Activated CD8-positive, alpha-beta memory T cell treated with anti-CD3 and anti-CD28 coated beads for 4 hours (primary cell): ENCODE measurements at regions not wholly inside any gene's neighbourhood (a gene's known extent, or its start where the extent isn't known, plus 50 kb on each side); places are given as distances from the start of the nearest gene placed in this dataset.

Source experiments
- DNase-seq, 2 donors: peaks; one replicate each; pipeline ENCODE4 v3.0.0-alpha.2; 2020; ENCODE audit warnings: low read depth in 2 of 2

DNA sequence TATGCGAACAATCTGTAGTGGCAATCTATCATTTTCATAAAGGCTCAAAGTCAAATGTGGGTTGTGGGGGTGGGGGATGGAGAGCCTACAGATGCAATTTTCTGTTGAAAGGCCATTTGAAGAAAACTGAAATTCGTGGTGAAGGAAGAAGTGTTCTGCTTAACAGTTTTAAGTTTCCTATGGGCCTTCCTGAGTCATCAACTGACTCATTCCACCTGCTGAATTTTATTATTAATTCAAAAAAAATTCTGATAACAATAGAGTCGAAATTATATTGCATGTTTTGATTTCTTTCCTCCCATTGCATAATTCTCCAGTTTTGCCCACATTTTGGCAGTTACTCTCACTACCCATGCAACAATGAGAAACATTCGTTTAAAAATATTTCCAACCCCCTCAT, 622.3 kb upstream of the ARID1B start:
- no peak for DNase-seq

DNA sequence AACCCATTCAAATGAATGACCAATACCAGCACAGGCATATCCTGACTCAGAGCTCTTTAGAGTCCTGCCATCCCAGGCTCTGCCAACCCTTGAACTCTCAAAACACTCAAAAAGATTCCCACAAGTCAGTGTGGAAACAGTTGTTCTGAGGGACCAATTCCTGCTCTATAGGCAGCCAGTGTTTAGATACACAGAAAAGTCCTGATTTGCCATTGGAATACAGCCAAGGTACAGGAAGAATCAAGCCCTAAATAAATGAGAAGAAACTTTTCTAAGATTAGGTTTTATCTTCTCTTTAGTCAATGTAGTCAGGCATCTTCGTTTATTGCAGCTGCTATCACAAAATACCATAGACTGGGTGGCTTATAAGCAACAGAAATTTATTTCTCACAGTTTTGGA, 626.8 kb upstream of the ARID1B start:
- no peak for DNase-seq

DNA sequence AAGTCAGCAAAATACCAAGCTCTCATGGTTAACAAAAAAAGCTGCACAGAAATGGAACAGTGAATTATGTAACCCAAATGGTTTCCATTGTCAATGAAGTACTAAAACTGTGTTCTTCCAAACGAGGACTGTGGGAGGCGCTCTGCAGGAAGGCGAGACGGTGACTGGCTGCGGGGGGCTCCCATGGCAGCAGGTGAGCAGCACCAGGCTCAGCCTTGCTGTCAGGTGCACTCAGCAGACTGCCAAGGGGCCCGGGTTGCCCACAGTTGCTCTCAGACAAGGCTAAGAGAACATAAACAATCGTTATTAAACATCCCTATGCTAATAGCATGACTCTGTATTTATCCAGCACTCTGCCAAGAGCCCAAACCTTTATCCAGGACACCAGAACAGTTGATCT, 630.3 kb upstream of the ARID1B start:
- no peak for DNase-seq

DNA sequence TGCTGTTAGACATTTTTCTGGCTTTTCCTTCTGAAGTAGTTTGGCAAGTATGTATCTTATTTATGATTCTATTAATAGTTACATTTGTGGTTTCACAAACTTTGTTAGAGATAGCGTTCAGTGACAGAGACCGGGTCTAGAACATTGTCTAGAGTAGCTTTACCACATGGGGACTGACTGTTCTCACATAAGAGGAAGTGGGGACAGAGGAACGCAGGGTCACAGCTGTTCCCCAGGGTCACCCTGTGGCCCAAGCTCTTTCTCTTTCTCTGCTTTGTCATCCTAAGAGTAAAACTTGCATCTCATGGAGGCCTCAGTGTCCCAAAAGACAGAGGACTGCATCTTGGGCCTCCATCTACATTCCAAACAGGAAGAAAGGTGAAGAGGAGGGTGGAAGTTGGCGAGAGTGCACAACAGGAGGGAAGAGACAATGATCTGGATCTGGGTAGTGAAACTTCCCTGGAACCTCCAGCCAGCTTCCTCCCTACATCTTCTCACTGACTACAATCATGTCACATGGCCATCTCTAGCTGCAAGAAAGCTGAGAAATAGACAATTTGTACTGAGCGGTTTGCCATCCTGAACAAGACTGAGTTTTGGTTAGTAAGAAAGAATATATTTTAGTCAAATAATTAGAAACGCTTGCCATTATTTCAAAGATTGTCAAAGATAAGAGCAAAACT, 645.8 kb upstream of the ARID1B start:
- DNase-seq, result no peak

DNA sequence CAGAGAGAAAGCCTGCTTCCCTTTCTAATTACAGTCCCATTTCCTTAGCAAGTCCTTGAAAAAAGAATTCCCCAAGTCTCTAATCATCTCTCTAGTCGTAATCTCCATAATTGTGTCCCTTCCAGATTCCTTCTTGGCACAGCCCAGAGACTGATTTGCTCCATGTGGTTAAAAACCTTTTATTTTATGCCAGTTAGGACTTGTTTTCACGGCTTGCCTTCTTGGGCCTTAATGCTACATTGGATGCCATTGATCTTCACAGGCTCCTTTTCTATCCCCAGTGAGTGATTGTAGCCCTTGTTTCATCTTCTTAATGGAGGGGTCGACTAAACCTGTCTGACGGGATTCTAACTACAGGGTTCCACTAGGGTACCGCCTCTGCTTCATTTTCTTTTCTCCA, 650.6 kb upstream of the ARID1B start:
- no peak for DNase-seq

DNA sequence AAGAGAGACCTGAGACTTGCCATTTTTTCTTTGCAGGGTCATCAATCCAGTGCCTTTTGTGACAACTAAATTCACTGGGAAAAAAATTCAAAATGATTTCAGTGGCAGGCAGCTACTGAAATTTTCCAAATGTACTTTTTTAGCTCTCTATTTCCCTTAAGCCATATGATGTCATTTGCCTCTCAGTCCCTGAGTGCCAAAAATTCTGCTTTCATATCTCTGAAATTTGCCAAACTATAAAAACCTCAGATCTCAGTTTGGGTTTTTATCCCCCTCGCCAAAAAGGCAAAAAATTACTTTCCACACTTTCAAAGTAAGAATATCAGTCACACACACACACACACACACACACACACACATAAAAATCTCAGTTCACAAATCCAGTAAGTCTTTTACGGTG, 651.3 kb upstream of the ARID1B start:
- DNase-seq, result no peak

DNA sequence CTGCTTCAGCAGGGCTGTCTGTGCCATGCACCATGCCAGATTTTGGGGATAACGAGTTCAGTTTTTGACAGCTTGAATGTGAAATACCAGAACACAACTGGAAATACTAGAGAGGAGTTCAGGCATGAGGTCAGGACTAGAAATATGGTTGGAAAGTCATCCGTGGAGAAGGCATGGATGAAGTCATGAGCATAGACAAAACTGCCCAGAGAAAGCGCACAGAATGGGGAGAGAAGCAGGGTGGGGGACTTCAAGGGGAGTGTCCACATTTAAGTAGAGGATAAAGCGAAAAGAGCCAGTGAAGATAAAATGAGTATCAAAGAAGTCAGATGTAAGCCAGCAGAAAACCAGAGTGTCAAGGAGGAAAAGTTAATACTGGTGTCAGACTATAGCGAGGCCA, 653.4 kb upstream of the ARID1B start:
- DNase-seq, result no peak

DNA sequence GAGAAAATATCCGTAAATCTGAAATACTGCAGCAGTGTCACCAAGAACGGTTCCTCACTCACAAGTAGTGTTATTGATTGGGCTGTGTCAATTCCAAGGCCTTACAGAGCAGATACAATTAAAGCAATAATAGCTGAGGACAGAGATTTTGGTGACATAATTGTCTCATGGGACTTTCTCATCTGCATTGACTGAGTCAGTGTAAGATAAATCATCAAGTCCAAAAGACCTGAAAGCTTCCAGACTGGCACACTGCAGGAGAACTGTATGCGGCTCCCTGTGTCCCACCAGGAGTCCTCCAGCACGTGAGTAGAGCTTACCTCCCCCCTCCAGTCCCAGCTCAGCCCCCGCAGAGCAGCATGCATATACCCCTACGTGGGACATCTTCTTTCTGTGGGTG, 655.2 kb upstream of the ARID1B start:
- DNase-seq, result no peak

DNA sequence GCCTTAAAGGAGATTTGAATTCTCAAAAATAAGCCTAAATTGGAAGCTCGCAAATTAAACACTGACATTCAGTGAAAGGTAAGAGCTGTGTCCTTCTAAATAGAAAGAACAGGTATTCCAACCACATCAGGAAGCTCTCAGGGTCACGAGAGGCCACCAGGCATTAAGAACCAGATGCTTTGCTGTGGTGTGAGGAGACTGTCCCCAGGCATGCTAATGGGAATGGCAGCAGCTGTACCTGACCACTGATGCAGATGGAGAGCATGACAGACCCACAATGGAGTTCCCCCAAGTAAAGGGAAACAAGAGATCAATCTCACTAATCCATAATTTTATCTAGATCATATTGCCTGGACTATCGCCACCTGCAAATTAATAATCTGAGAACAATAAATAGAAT, 658.9 kb upstream of the NOX3 start:
- DNase-seq, result no peak

DNA sequence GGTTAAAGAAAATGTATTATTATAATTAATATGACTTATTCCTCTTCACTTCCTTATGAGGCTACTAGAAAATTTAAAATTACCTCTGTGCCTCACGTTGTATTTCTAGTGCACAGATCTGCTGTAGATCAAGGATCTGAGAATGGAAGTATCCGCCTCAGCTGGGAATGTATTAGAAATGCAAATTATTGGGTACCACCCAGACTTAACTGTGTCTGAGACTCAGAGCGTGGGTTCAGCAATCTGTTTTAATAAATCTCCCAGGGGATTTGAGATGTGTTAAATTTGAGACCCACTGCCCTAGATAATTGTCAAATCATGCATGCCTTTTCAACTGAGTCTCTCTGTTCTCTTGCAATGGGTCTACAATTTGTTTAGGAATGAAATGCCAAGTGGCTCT, 658.0 kb upstream of the NOX3 start:
- no peak for DNase-seq

DNA sequence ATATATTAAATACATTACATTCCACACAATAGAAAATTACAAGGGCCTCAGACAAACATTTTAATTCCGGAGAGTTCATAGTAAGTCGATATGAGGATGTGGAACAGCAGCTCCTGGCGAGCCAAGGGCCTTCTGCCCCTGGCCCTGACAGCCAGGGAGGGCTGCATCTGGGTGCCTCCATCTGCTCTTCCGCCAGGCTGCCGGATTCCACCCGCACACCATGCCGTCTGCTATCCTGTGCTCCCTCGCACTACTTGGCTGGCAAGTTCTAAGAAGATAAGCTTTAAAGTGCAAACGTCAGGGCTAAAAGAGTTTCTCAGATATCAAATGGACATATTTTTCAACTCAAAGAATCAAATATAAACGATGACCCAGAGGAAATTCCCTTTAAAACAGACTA, 656.3 kb upstream of the NOX3 start:
- DNase-seq, result no peak

DNA sequence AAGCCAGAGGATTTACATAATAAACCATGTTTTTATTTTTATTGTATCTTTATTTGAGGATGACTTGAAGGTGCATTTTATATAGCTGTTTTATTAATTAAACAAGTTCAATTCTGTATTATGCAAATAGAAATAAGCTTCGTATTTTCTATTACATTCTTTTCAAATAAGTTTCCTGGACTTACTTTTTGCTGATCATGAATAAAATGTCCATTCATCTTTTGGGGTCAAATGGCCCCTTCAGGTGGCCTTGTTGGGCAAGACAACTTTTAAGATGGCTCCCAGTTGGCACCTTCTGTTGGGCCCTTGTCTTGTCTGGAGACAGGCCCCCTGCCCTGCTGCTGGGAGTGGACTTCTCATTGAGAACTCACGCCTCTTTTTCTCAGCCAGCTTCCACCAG, 654.6 kb upstream of the NOX3 start:
- DNase-seq, result no peak

DNA sequence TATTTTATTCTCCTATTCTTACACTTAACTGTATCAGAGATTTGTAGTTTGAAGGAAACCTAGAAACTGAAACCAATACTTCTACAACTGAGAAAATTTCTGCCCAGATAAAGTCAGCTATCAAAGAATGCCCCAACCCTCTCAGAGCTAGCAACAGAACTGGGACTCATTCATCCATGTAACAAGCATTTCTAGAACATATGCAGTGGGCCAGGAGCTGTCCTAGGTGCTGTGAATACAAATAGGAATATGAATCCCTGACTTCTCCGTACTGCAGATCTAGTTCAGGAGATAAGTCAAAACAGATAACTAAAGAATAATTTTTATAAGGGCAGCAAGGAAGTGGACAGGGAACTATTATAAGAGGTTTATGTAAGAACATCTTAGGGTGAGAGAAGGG, 654.1 kb upstream of the NOX3 start:
- DNase-seq, result no peak

DNA sequence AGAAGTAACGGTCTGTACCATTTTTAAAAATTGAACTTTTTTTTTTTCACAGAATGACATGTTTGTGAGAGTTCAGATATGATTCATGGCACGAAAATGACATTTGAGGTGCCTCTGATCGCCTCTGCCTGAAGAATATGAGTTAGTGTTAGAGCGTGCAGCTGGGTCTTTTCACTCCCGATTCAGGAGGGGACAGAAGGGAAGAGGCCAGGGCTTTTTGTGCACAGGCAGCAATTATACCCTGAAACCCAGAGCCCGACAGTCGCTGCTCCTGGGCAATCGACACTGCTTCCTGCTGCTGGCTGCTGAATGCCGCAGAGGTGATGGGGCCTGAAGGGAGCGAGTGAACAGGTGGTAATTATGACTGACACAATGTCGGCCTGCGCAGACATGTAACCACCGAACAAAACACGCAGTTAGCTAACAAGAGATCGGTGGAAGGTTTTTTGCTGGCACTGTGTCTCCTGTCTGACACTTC, 652.0 kb upstream of the NOX3 start:
- no peak for DNase-seq

DNA sequence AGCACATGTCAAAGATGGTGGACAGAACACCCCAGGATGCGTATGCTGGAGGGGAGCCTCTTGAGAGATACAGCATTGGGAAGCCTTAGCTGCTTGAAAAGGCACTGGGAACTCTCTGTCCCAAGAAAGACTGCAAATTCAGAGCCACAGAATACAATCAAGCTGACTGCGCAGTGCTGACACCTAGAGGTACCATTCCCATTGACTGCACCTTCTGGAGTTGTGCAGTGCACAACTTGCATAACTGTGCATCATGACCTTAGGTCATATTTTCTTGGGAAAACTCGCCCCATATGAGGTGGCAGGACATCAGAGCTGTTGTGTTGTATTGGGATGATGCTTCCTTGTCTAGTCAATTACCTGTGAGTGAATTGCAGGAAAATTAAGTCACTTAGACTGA, 646.5 kb upstream of the NOX3 start:
- DNase-seq, result no peak

DNA sequence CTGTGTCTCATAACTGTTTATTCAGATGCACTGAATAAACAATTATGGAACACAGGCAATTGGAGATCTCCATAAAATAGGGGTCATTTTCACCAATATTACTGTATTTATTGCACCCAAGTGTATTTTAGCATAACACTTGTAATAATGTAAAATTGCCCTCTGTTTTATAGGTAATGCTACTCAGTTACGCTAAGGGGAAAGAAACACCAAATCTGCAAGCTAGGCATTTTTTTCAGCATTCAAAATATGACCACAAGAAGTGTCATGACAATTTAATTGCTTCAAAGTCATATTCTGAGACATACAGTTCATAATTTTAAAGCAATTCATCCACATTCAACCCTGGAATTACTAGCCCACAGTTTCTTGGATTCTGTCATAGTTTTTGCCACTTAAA, 643.2 kb upstream of the NOX3 start:
- DNase-seq, result no peak

DNA sequence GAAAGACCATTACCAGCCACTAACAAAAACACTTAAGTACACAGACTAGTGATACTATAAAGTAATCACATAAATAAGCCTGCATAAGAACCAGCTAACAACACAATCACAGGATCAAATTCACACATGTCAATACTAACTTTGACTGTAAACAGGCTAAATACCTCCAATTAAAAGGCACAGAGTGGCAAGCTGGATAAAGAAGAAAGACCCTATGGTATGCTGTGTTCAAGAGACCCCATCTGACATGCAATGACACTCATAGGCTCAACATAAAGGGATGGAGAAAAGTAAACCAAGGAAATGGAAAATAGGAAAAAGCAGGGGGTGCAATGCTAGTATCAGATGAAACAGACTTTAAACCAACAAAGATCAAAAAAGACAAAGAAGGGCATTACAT, 631.8 kb upstream of the NOX3 start:
- DNase-seq, result no peak

DNA sequence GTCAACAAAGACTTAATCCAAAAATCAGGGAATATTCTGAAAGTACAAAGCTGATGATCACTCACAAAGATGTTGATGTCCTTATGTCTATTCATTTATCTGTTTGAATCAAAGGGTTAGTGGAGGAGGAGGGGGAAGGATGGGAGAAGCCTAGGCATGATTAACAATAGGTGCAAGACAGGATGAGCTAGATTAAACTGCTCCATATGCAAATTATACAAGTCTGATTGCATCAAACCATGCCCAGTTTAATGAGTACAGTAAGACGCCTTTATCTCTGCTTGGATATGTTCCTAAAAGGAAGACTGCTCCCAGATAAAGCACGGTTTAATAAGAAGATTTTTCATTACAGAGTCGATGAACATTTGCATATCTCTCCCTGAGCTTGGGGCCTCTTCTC, 626.4 kb upstream of the NOX3 start:
- DNase-seq, result no peak

DNA sequence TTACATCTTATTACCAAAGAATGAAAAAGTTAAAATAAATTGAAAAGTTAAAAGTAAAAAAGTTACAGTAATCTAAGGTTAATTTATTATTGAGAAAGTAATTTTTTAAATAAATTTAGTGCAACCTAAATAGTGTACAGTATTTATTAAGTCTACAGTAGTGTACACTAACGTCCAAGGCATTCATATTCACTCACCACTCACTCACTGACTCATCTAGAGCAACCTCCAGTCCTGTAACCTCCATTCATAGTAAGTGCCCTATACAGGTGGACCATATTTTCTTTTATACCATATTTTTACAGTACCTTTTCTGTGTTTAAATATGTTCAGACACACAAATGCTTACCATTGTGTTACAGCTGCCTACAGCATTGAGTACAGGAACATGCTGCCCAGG, 624.7 kb upstream of the NOX3 start:
- DNase-seq, result no peak

DNA sequence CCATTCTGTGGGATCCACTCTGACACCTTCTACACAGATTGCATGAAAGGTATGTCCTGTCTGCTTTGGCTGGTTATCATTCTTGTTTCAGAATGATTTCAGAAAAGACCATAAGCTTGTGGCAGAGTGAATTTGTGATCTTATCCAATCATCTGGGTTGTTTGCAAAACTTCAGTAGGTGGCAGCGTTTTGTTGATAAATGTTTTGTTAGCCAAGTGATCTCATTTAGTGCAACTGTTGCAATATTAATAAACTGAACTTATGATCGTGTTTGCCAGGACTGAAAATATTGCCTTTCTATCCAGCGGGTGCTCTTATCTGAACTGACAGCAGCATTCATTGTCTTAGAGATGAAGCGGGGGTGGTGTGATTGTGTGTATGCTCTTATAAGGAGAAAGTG, 613.2 kb upstream of the NOX3 start:
- DNase-seq, result no peak

DNA sequence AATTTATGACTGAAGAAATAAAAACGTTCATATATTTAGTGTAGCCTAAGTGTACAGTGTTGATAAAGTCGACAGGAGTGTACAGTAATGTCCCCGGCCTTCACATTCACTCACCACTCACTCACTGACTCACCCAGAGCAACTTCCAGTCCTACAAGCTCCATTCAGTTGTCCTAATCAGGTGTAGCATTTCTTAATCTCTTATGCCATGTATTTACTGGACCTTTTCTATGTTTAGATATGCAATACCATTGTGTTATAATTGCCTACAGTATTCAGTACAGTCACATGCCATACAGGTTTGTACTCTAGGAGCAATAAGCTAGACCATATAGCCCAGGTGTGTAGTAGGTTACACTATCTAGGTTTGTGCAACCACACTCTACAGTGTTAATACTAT, 610.2 kb upstream of the NOX3 start:
- DNase-seq, result no peak

DNA sequence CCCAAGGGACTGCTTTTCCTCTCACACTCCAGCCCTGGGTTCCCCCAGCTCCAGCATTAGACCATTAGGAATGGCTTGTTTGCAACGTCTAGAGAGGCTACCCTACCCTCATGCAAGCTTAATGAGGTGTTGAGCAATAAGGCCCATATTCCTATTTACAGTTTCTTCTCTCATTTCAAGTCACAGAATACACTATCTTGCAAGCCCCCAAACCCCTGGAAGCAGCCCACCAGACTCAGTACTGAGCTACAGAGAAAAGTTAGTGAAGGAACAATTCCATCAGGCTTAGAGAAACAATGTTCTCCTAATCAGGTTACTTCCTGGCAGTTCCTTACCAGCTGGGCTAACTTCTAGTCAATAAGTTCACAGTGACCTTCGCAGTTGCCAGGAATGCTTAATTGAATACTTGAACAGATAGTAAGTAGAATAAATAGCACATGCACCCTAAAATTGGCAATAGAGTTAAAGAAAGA, 606.5 kb upstream of the NOX3 start:
- DNase-seq, result no peak

DNA sequence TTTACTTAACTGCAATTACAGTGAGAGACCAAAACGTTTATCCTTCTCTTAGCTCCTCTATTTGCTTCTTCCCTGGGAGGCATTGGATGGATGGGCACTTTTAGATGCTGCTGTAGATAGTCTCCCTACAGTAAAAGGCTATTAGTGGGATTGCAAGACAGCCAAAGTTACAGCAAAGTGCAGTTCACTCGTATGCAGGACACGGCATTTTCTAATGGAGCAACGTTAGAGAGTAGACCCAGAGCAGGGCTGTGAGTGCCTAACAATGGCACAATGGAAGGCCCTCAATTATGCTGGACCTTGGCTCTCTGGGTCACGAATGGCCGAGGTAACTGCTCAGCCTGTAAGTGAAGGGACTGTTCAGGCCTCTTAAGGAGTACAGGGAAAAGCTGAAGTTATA, 605.8 kb upstream of the NOX3 start:
- no peak for DNase-seq

DNA sequence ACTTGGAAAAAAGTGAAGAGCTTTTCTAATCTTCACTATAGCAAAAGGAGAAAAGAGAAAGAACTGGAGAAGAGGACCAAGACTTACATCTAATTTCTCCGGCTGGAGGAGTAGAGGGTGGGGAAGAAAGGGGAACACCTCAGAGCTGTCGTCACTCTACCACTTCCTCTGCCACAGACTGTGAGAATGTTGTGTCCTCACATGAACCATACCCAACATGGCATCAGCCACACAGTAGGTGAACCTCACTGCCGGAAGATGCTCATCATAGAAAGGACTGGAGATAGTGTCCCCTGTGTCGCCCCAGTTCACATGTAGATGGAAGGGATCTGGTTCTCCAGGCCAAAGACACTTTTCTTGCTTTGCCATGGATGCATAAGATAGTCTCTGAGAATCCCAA, 604.4 kb upstream of the NOX3 start:
- no peak for DNase-seq
